UCSD-AML1 (cell line): ENCODE measurements at regions not wholly inside any gene's neighbourhood (a gene's known extent, or its start where the extent isn't known, plus 50 kb on each side); places are given as distances from the start of the nearest gene placed in this dataset.
"Not testable (repeated sequence)": the region's sequence is repeated elsewhere in the genome, so short reads cannot be mapped to it uniquely, and the experiment has no call there.

Source experiments
- DNase-seq: peaks from one replicate; lab custom pipeline; 2025; ENCODE audit not compliant: unreplicated experiment; lab: John Stamatoyannopoulos, UW

- DNase-seq = no peak
These were observed 105.5 kb upstream of the ASB18 start for GRCh38 chr2:236369661-236370062.

- no peak for DNase-seq
These were observed 106.7 kb upstream of the ASB18 start for GRCh38 chr2:236370847-236371409.

DNA sequence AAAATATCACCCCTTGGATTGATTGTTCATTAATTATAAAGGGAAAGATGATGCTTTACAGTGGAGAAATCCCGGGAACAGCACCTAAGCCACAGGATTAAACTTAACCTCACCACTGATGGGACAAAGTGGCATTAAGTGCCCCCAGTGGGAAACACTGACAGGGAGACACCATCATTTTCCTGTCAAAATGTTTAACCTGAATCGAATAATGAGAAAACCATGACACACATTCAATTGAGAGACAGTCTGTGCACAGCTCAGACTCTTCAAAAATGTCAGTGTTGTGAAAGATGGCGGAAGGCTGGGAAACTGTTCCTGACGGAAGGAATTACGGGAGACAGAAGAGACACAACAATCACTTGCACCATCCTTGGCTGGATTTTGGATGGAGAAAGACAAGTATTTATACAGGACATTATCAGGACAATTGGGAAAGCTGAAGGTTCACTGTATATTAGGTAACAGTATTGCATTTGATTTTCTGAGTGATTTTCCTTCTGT is 111.8 kb upstream of the ASB18 start:
- no peak for DNase-seq

DNA sequence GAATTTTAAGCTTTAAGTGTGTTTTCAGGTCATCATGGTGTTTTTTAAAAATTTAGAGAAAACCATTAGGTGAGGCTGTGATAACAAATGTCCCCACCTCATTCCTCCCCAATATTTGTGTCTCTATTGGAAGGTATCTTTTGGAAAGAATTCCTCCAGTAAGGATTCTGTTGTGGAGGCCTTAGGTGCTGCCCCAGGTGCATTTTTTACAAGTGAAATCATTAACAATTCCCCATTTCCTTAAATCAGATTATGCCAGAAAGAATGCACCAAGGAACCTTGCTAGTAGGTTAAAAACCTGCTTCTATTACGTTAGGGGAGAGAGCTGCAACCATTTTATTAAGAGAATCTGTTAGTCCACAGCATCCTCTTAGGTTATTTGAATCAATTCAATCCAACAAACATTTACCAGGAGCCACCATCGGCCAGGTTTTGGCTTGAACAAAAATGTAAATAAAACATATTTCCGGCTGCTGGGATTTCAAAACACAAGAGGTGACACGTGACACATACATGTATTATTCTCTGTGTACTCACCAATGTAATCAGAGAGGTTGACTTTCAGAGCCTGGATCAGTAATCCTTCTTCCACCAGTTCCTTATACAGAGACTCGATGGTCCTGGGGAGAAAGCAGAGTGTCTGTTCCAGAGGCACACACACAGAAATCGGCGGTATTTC is 112.5 kb upstream of the ASB18 start:
- no peak for DNase-seq

- no peak for DNase-seq
These were observed 115.9 kb upstream of the ASB18 start for GRCh38 chr2:236380051-236380612.

DNA sequence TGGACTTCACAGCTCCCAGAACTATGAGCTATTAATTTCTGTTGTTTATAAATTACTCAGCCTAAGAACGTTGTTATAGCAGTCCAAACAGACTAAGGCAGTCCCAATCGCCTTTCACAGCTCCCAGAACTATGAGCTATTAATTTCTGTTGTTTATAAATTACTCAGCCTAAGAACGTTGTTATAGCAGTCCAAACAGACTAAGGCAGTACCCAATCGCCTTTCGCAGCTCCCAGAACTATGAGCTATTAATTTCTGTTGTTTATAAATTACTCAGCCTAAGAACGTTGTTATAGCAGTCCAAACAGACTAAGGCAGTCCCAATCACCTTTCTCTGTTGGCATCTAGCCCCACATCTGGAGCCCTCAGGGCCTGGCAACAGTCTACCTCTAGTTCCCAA is 117.0 kb upstream of the ASB18 start:
- not testable (repeated sequence) for DNase-seq

- not testable (repeated sequence) for DNase-seq
These were observed 125.3 kb upstream of the ASB18 start for GRCh38 chr2:236389284-236390216.

DNA sequence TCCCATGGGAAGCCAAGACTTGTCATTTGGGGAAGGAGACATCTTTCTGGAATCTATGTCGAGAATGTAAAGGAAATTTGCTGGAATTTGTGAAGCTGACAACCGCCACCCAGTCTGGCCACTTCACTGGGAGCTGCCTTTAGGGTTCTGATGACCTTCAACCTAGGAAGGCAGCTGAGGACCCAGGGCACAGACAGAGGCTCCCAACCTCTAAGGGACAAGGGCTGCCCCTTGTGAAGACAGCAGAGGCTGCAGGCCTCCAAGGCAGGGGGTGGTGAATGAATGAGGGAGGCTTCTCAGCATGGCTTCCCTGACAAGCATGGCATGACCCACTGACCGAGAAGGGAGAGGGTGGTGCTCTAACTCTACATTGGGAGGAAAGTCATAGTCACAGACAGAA is 128.9 kb upstream of the ASB18 start:
- no peak for DNase-seq

DNA sequence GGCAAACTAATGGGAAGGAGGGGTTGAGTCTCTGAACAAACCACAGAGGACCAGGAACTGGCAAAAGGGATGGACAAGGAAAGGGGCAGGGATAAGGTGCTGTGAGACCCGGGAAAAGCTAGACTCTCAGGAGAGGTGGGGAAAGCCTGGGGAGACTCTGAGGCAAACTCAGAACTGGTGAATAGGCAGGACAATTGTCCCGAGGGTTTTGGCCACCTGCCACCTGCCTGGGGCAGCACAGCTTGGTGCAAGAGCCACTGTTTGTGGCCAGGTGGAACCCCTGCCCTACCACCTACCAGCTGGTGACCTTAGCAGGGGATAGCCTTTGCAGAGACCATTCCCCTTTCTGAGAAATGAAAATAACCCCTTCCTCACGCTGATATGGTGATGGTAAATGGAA is 129.4 kb upstream of the ASB18 start:
- DNase-seq = no peak

GRCh38 chr2:236394571-236394970 is 130.4 kb upstream of the ASB18 start:
- DNase-seq = no peak

DNA sequence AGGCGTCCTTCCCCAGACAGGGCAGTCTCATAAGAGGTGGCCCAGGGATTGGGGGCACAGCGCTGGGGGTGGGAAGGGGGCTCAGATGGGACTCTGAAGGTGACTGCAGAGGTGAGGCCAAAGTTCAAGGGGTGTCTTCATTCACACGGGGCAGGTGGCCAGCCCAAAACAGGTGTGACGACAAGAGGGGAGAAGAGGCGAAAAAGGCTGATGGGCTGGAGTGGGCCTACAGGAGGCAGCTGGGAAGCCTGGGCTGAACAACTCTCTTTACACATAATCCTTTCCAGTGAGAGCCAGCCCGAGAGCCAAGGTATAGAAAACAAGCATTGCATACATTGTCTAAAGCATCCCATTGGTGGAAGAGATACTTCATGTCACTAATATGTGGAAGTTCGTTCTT is 130.9 kb upstream of the ASB18 start:
- DNase-seq = no peak

GRCh38 chr2:236396818-236397350 is 132.7 kb upstream of the ASB18 start:
- DNase-seq = no peak

- DNase-seq = no peak
These were observed 133.5 kb upstream of the ASB18 start for GRCh38 chr2:236397681-236398080.

DNA sequence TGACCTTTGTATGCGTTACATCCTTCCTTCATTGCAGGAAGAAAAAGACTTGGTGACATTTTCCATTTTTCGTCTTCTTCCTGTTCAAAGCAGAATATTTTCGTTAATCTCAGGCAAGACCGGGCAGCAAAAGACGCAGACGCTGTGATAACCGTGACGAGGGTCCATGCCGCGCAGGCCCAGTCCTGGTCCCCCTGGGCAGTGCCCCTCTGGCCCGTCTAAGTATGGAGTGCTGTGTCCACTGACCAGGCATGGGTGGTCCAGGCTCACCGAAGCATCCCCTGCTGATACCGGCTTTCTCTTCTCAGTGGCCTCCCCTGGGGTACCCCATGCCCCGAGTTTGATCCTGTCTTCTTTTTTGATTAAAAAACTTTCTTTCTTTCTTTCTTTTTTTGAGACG is 135.2 kb upstream of the ASB18 start:
- DNase-seq = no peak

- DNase-seq = no peak
These were observed 135.9 kb upstream of the ASB18 start for GRCh38 chr2:236400046-236400574.

- DNase-seq = no peak
These were observed 136.6 kb upstream of the ASB18 start for GRCh38 chr2:236400594-236401360.

GRCh38 chr2:236402033-236402790 is 138.0 kb upstream of the ASB18 start:
- no peak for DNase-seq

DNA sequence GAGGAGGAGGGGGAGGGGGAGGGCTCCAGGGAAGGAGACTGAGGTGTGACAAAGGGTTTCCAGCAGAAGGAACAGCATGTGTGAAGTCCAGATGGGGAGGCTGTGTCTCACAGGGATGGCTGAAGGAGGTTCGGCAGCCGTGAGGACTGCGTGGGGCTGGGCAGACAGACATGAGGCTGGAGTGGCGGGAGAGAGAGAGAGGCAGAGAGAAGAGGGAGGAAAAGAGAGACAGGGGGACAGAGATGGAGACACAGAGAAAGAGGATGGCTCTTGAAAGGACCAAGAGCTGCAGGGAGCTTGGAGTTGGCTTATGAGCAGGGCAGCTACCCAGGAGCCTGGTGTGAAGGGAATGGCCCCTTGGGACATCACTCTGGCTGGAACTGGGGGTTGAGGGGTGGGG is 138.9 kb upstream of the ASB18 start:
- no peak for DNase-seq

DNA sequence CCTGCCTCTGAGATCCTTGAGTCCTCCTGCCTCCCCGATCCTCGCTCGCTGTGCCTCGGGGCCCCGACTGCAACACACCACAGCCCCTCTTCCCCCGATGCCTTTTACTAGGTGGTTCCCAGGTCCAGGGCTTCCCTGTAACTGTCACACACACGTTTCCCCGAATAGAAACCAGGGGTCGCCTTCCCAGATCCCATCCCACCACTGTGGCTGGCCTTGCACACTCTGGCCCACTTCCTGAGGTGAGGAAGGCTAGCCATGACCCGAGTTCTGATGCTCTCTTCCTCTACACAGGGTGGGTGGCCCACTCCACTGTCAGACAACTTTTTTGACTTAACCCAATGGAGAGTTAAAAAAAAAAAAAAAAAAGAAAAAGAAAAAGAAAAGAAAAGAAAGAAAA is 139.6 kb upstream of the ASB18 start:
- DNase-seq = no peak

DNA sequence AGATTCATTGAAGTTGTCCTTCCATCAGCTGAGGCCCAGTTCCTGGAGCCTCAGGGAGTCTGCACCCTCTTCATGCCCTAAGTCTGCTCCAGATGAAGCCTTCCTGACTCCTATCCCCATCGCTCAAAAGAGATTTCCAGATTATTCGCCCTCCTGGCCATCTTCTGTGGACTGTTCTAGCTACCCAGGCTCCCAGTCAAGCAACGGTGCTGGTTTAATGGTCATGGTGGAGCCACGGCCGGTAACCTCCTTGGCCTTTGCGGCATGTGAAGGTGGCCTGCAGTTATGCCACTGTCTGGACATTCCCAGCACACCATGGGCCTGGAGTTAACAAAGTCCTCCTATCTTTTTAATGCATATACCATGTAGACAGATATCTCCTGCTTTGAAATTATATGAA is 140.1 kb upstream of the ASB18 start:
- no peak for DNase-seq
